ENCODE measurements at regions not wholly inside any gene's neighbourhood (a gene's known extent, or its start where the extent isn't known, plus 50 kb on each side); places are given as distances from the start of the nearest gene placed in this dataset.

GRCh38 chr6:27776504-27776903, 135.7 kb downstream of the OR2B2 start:
- no peak for TF ChIP-seq CTCF (conservative IDR thresholded peaks at IDR 0.05; ENCODE audit: low read depth, low read length)
- TF ChIP-seq EZH2 (IDR thresholded peaks at IDR 0.05; ENCODE audit: low read length, unreplicated experiment), result no peak
- TF ChIP-seq EZH2phosphoT487 (IDR thresholded peaks at IDR 0.05; ENCODE audit: borderline replicate concordance, low read length), result no peak

All from PC-3 (cell line).